HG02610 (cell line): ENCODE measurements at regions not wholly inside any gene's neighbourhood (a gene's known extent, or its start where the extent isn't known, plus 50 kb on each side); places are given as distances from the start of the nearest gene placed in this dataset.

ENCODE experiments used
- ATAC-seq: cut with Tn5 transposase; IDR thresholded peaks from one replicate; pipeline ENCODE4 v1.9.1; 2021; ENCODE audit warnings: mild to moderate bottlenecking, moderate library complexity; ENCODE audit not compliant: unreplicated experiment

- ATAC-seq: no peak
Measured at GRCh38 chr4:62913065-62913464, 1496.2 kb downstream of the TECRL start.

GRCh38 chr4:62912531-62912930 lies 1496.7 kb downstream of the TECRL start:
- no peak for ATAC-seq

GRCh38 chr4:62909238-62909637 lies 1500.0 kb downstream of the TECRL start:
- ATAC-seq: no peak

- no peak for ATAC-seq
Measured at GRCh38 chr4:62901101-62901500, 1508.1 kb downstream of the TECRL start.

GRCh38 chr4:62899646-62900364 lies 1509.4 kb downstream of the TECRL start:
- no peak for ATAC-seq

GRCh38 chr4:62898115-62898514 lies 1511.1 kb downstream of the TECRL start:
- no peak for ATAC-seq

- no peak for ATAC-seq
Measured at GRCh38 chr4:62896721-62897120, 1512.5 kb downstream of the TECRL start.

- peak; percentile 50 for ATAC-seq
Measured at GRCh38 chr4:62881901-62882300, 1527.3 kb downstream of the TECRL start.

- no peak for ATAC-seq
Measured at GRCh38 chr4:62881210-62881609, 1528.0 kb downstream of the TECRL start.

- no peak for ATAC-seq
Measured at GRCh38 chr4:62872856-62873255, 1536.4 kb downstream of the TECRL start.

GRCh38 chr4:62871078-62871477 lies 1538.2 kb downstream of the TECRL start:
- ATAC-seq: no peak

GRCh38 chr4:62870451-62870850 lies 1538.8 kb downstream of the TECRL start:
- ATAC-seq: no peak

- no peak for ATAC-seq
Measured at GRCh38 chr4:62865261-62865660, 1544.0 kb downstream of the TECRL start.

GRCh38 chr4:62849696-62850095 lies 1559.6 kb downstream of the TECRL start:
- ATAC-seq: no peak

GRCh38 chr4:62835631-62836030 lies 1573.6 kb downstream of the TECRL start:
- no peak for ATAC-seq

- no peak for ATAC-seq
Measured at GRCh38 chr4:62822306-62822705, 1586.9 kb downstream of the TECRL start.

- ATAC-seq: no peak
Measured at GRCh38 chr4:62816566-62816965, 1592.7 kb downstream of the TECRL start.

GRCh38 chr4:62814510-62815047 lies 1594.7 kb downstream of the TECRL start:
- no peak for ATAC-seq

- ATAC-seq: no peak
Measured at GRCh38 chr4:62806816-62807215, 1602.4 kb downstream of the TECRL start.

- ATAC-seq: no peak
Measured at GRCh38 chr4:62804075-62804474, 1603.9 kb downstream of the ADGRL3 start.

GRCh38 chr4:62797221-62797620 lies 1597.1 kb downstream of the ADGRL3 start:
- no peak for ATAC-seq

GRCh38 chr4:62791386-62791785 lies 1591.3 kb downstream of the ADGRL3 start:
- ATAC-seq: no peak
